Upper lobe of left lung (tissue), 4 donors: ENCODE measurements at regions not wholly inside any gene's neighbourhood (a gene's known extent, or its start where the extent isn't known, plus 50 kb on each side); places are given as distances from the start of the nearest gene placed in this dataset.

Source experiments
- EP300 ChIP-seq, 4 donors: sonication (generic); formaldehyde crosslinking; IDR thresholded peaks; one replicate each; pipeline ENCODE4 v1.5.1; 2017; ENCODE audit warnings: antibody characterized with exemption in 4 of 4, control low read depth in 2 of 4
- POLR2A ChIP-seq, 4 donors: fragments of 450-650 bp; IDR thresholded peaks; one replicate each; pipeline ENCODE4 v1.5.1; 2016 to 2017; ENCODE audit warnings: antibody characterized with exemption in 4 of 4, mild to moderate bottlenecking in 2 of 4
- TF ChIP-seq, protein P1 (sequence below), 6 experiments: fragments of 450-650 bp in 4 of 6; fragments of 200-600 bp in 2 of 6; sonication (generic) in 2 of 6; IDR thresholded peaks; one replicate each; pipeline ENCODE4 v1.5.1; 2016 to 2019; ENCODE audit warnings: antibody characterized with exemption in 6 of 6

DNA sequence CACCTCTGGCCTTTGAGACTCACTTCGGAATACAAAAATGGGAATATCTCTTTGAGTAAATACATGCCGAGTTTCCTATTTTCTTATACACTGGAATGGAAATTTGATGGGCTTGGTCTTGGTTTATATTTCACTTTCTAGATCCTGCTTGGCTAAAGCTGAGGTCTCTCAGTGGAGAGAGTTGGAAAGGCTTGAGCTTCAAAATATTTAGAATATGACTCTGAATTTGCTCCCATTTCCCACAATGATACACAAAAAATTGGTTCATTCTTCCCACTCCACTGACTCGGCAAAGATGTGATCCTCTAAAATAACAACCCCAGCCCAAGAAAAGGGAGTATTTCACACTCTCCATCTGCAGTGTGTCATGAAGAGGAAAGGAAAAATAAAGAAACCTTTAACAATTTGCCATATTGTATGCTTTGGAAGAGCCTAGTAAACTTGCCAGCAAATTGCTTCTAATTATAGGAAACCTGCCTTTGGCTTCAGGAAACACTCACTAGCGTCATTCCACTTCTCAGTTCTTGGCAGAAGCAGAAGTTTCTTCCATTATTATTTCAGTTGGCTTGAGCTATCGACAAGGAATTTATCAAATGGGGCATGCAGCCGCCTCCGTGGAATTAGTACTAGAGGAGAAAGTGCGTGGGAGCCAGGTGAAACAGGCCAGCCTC is 302.9 kb downstream of the NSG2 start:
- TF ChIP-seq, protein P1, sequence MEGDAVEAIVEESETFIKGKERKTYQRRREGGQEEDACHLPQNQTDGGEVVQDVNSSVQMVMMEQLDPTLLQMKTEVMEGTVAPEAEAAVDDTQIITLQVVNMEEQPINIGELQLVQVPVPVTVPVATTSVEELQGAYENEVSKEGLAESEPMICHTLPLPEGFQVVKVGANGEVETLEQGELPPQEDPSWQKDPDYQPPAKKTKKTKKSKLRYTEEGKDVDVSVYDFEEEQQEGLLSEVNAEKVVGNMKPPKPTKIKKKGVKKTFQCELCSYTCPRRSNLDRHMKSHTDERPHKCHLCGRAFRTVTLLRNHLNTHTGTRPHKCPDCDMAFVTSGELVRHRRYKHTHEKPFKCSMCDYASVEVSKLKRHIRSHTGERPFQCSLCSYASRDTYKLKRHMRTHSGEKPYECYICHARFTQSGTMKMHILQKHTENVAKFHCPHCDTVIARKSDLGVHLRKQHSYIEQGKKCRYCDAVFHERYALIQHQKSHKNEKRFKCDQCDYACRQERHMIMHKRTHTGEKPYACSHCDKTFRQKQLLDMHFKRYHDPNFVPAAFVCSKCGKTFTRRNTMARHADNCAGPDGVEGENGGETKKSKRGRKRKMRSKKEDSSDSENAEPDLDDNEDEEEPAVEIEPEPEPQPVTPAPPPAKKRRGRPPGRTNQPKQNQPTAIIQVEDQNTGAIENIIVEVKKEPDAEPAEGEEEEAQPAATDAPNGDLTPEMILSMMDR (IDR thresholded peaks at IDR 0.05): no peak
- TF ChIP-seq POLR2A (IDR thresholded peaks at IDR 0.05) (no peak), EP300 (IDR thresholded peaks at IDR 0.05) (no peak)
